Dermis microvascular lymphatic vessel endothelial cell (primary cell): ENCODE measurements at regions not wholly inside any gene's neighbourhood (a gene's known extent, or its start where the extent isn't known, plus 50 kb on each side); places are given as distances from the start of the nearest gene placed in this dataset.

Experiments used
- DNase-seq, 2 donors: peaks; one replicate each; pipeline versions ENCODE4 v3.0.0 to v3.0.0-alpha.2; 2010; ENCODE audit warnings: low read depth in 2 of 2

- no peak for DNase-seq
Observed at GRCh38 chr10:131649617-131650016, 251.2 kb upstream of the PPP2R2D start.

DNA sequence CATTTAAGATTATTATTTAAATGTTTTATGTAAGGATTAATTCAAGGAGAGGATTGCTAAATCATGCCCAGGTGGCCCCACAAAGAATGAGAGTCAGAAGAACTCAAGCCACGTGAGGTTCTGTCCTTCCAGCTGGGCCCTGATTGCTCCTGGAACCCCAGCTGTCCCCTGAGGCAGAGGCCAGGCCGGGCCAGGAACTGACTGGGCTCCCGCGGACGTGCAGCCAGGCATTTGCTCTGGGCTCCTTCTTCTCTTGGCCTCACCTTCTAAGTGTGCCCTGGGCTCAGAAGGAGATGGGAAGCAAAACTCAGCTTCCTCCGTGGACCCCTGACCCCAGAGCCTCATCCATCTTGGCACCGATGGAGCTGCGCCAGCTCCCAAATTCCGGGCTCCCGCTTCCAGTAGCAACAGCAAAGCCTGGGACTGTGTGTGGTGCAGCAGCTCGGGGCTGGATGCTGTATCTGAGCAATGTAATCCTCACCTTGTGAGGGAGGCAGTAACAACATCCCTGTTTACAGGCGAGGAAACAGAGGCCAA is 250.6 kb upstream of the PPP2R2D start:
- DNase-seq, result no peak

- no peak for DNase-seq
Observed at GRCh38 chr10:131650771-131651673, 249.8 kb upstream of the PPP2R2D start.

- DNase-seq, result no peak
Observed at GRCh38 chr10:131651674-131652437, 249.0 kb upstream of the PPP2R2D start.

- no peak for DNase-seq
Observed at GRCh38 chr10:131652438-131653139, 248.2 kb upstream of the PPP2R2D start.

GRCh38 chr10:131653140-131653539 is 247.7 kb upstream of the PPP2R2D start:
- DNase-seq, result no peak

DNA sequence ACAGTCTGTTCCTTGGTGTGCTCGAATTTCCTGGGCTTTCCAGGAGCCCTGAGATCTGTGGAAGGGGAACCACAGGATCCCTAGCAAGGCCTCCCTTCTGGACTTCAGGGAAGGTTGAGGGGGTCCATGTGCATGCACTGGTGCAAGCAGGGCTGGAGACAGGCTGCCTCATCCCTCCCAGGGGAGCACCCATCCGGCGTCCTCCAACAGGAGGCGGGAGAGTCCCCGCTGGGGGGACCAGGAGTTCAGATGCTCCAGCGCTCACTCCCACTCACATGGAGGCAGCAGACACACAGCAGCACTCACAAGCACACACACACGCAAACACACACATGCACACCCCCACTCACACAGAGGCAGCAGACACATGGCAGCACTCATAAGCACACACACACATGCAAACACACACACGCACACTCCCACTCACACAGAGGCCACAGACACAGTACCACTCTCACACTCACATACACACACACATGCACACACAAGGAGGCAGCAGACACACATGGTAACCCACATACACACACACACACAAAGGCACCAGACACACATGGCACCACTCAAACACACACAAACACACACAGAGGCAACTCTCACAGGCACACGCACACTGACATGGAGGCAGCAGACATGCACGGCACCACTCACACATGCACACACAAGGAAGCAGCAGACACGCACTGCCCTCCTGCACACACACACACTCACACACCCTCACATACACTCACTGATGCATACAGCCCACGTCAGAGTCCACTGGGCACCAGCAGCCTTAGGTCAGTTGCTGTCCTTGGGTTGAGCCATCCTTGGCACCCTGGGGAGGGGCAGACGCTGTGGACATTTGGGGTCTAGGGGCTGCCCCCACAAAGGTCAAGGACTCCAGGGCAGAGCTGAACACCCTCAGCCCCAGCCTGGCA is 247.0 kb upstream of the PPP2R2D start:
- no peak for DNase-seq

GRCh38 chr10:131654471-131655087 is 246.2 kb upstream of the PPP2R2D start:
- DNase-seq, result no peak

DNA sequence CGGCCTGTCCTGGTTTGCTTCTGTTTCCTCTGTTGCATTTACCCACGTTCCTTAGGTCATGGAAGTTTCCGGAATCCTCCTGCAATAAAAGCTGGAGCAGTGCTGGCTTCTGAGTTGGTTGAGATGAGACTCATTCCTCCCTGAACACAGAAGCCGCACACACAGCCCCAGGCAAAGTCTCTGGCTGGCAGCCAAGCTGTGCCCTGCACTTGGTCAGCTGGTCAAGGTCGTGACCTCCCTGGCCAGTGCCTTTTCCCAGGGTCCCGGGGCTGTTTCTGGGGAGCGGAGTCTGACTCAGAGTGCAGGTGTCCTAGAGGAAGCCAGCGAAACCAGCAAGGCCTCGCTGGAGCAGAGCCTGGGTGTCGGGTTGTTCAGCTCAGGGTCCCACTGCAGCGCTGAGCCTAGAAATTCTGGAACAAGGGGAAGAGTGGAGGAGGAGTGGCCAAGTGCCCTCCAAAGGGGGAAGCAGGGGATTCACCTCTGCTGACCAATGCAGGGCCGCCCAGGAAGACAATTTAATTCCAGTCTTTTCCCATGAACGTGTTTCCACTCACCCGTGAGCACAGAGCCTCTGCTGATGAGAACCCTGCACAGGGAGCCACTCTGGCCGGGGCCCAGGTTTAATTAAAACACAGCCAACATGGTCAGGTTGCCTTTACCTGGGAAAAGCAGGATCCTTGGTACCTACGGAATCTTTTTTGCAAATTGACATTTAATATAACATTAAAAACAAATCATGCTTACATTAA is 245.5 kb upstream of the PPP2R2D start:
- DNase-seq, result no peak

DNA sequence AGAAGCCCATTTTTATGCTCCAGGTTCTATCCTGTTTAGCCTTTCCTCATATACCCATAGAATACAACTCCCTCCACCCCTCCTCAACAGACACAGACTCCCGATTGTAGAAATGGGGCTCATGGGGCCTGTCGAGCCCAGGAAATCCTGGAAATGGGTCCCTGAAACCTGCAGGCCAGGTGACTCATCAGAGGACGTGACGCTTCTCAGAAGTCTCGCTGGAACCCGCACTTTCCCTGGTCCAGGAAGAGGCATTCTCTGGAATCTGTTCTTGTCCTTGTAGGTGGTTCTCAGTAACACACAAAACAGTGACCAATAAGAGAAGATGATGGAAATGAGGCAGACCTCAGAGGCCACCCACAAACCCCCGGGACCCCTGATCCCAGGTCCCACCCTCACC is 244.8 kb upstream of the PPP2R2D start:
- no peak for DNase-seq

DNA sequence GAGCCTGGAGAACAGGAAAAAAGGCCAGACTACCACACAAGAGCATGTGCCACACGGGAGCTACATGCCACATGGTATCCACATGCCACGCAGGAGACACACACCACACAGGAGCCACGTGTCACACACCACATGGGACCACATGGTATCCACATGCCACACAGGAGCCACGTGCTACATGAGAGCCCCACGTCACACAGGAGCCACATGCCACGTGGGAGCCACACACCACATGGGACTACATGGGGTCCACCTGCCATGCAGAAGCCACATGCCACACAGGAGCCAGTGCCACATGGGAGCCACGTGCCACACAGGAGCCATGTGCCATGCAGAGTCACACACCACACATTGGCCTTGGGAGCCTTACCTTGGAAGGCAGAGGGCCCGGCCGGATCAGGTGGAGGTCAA is 244.4 kb upstream of the PPP2R2D start:
- DNase-seq, result no peak

DNA sequence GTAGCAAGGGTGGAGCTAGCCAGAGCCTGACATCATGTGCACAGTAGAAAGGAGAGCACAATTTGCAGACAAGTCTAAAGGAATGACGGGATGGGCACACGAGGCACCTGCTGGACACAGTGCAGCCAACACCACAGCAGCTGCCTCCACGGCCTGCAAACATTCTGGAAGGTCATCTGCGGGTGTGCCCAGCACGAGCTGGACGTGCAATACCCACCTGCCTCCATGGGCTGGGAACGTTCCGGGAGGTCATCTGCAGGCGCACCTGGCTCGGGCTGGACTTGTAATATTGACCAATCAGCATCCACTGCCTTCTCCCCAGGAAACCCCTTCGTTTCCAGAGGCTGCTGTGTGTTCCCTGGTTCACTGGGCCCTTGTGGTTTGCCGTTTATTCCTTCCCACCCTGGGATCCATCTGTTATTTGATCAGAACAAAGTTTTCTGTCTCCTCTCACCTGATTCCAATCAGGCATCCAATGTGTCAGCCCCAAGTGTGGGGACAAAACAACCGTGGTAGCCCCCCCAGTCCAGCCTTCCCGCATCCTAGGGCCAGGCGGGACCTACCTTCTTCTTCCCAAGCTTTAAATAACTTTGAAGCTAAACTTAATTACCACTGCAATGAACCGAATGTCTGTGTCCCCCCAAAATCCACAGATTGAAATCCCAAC is 243.4 kb upstream of the PPP2R2D start:
- DNase-seq, result no peak

DNA sequence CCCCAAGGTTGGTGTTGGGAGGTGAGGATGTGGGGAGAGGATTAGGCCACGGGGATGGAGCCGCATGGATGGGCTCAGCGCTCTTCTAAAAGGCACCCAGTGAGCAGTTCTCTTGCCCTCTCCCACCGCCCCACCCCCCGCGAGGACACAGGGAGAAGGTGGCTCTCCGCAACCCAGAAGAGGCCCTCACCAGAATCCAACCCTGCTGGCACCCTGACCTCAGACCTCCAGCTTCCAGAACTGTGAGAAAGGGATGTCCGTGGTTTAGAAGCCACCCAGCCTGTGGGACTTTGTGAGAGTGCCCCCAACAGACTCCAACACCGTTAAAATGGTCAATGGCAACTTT is 242.8 kb upstream of the PPP2R2D start:
- DNase-seq, result no peak

GRCh38 chr10:131658476-131659110 is 242.2 kb upstream of the PPP2R2D start:
- DNase-seq, result no peak

DNA sequence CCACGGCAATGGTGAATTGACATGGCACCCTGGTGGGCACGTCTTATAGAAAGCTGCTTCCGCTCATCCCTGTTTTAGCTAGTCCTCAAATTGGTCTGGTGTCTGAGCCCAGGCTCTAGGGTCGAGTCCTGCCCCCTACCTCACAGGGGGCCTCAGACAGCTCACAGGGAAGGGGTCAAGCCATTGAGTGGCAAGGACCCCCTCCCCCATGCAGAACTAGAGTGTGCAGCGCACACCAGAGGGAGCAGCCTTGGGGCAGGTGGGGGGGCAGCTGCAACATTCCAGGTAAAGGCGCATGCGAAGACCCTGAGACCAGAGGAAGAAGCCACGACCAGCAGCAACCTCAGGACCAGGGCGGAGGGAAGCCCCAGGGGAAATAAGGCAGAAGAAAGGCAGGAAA is 240.4 kb upstream of the PPP2R2D start:
- no peak for DNase-seq

DNA sequence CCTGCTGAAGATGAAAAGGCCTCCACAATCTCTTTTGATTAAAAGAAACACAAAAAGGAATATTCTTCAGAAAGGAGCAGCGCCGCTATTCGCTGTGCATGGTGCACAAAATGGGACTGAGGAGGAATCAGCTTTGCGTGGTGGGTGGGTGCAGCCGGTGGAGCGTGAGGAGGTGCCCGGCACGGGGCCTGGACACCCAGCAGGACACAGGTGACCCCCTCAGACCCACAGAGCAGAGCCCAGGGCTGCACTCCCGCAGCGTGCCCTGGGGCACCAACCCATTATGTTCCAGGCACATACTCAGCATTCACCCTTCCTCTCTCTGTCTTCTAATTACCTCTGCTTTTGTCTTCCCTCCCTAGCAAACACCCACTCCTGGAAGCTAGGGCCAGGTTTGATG is 238.0 kb upstream of the PPP2R2D start:
- DNase-seq, result no peak

- DNase-seq, result no peak
Observed at GRCh38 chr10:131663351-131663750, 237.5 kb upstream of the PPP2R2D start.

DNA sequence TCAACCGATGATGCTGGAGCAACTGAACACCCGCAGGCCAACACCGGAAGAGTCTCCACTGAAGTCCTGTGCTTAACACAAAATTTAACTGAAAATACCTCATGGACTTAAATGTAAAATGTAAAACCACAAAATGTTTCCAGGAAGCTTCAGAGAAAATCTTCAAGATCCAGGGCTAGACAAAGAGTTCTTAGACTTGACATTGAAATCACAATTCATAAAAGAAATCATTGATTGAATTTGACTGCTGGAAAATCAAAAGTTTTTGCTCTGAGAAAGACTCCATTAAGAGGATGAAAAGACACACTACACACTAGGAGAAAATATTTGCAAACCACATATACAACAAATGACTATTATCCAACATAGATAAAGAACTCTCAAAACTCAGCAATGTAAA is 234.7 kb upstream of the PPP2R2D start:
- no peak for DNase-seq

DNA sequence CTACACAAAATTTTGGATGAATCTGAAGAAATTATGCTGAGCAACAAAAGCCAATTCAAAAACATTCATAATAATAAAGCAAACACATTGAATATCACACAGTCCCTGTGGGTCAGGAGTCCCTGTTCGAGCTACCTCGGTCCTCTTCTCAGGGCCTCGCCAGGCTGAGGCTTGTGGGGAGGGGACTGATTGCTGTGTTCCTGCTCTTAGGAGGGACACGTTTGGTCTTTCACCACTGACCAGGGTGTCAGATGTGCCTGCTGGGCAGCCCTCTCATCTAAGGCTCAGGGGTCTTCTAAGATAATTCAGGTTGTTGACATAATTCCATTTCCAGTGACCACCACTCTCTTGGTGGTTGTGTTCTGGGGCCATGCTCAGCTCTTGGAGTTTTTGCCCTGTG is 233.8 kb upstream of the PPP2R2D start:
- no peak for DNase-seq
